HepG2 (cell line): ENCODE measurements at regions not wholly inside any gene's neighbourhood (a gene's known extent, or its start where the extent isn't known, plus 50 kb on each side); places are given as distances from the start of the nearest gene placed in this dataset.

Experiments
- ATF7-NPFF ChIP-seq: sonication (generic); formaldehyde crosslinking; IDR thresholded peaks from 2 replicates; pipeline ENCODE4 v1.8.1; 2023; ENCODE audit warnings: mild to moderate bottlenecking, low read depth, missing genetic modification reagents, moderate library complexity
- BHLHE40 ChIP-seq: IDR thresholded peaks from 2 replicates; pipeline ENCODE4 v1.6.1; 2011; ENCODE audit warnings: low read length, improper control_type of control experiment
- CHD2 ChIP-seq: IDR thresholded peaks from 2 replicates; pipeline ENCODE4 v1.6.1; 2011; ENCODE audit warnings: low read depth, low read length, improper control_type of control experiment
- FOXP4 ChIP-seq: sonication (generic); formaldehyde crosslinking; IDR thresholded peaks from 2 replicates; pipeline ENCODE4 v1.4.0; 2020; ENCODE audit warnings: missing genetic modification reagents
- PHB2 ChIP-seq: fragments of 450-650 bp; IDR thresholded peaks from 2 replicates; pipeline ENCODE4 v1.6.1; 2018; ENCODE audit not compliant: partially characterized antibody
- RAD51 ChIP-seq: fragments of 450-650 bp; IDR thresholded peaks from 2 replicates; pipeline ENCODE4 v1.6.1; 2016; ENCODE audit warnings: borderline replicate concordance
- SP1 ChIP-seq, 2 experiments: fragments of 450-650 bp in 1 of 2; sonication (generic) in 1 of 2; formaldehyde crosslinking in 1 of 2; IDR thresholded peaks; 2 replicates each; pipeline versions ENCODE4 v1.4.0 to v1.6.1; 2016 to 2020; ENCODE audit warnings: missing genetic modification reagents in 1 of 2

DNA sequence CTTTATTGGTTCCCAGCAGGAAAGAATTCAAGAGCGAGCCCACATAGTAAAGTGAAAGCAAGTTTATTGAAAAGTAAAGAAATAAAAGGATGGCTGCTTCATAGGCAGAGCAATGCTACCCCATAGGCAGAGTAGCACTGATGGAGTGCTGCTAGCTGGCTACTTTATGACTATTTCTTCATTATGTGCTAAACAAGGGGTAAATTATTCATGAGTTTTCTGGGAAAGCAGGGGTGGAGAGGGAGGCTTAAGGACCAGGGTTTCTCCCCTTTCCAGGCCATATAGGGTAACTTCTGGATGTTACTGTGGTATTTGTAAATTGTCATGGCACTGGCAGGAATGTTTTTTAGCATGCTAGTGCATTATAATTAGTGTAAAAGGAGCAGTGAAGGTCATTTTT is 1271.4 kb downstream of the KCNT2 start:
- TF ChIP-seq BHLHE40 = no peak
- no peak for TF ChIP-seq FOXP4 (CRISPR knock-in tag)
- no peak for TF ChIP-seq CHD2
- TF ChIP-seq SP1 (IDR thresholded peaks at IDR 0.05) = no peak
- TF ChIP-seq SP1 (CRISPR knock-in tag; IDR thresholded peaks at IDR 0.05) = no peak
- no peak for TF ChIP-seq ATF7-NPFF (CRISPR knock-in tag)
- TF ChIP-seq RAD51 = no peak
- no peak for TF ChIP-seq PHB2
